SK-N-SH (cell line): ENCODE measurements at regions not wholly inside any gene's neighbourhood (a gene's known extent, or its start where the extent isn't known, plus 50 kb on each side); places are given as distances from the start of the nearest gene placed in this dataset.

Experiments
- CTCF ChIA-PET: fragments of 300-600, 350-600 bp; formaldehyde crosslinking; extraction: SDS; loops from one replicate; lab custom pipeline; 2021; lab: Yijun Ruan, JAX
- POLR2A ChIA-PET: fragments of 350-600 bp; sonication (Branson Sonifier 250); formaldehyde crosslinking; extraction: SDS; loops from one replicate; lab custom pipeline; 2020; ENCODE audit warnings: antibody characterized with exemption, inconsistent platforms; lab: Yijun Ruan, JAX
- DNase-seq: peaks from one replicate; pipeline ENCODE4 v3.0.0; 2012
- H2AFZ ChIP-seq: fragments of 200-600 bp; sonication (generic); 2 replicates; pipeline ENCODE4 v1.8.1; 2016; ENCODE audit warnings: antibody characterized with exemption, mild to moderate bottlenecking, low read depth
- H3F3A ChIP-seq: fragments of 200-600 bp; sonication (generic); replicated peaks from 2 replicates; pipeline ENCODE3; 2016; ENCODE audit warnings: antibody characterized with exemption, mild to moderate bottlenecking; ENCODE audit not compliant: insufficient read depth
- H3K27ac ChIP-seq, 2 experiments: fragments of 200-500 bp in 1 of 2; fragments of 200-600 bp in 1 of 2; sonication (Bioruptor generic) in 1 of 2; sonication (generic), shearing (Covaris generic) in 1 of 2; 2 replicates each; pipeline versions ENCODE4 v1.5.1 to v1.6.1; 2014 to 2016; ENCODE audit warnings: low read depth in 2 of 2, inconsistent platforms in 1 of 2, low read length in 1 of 2, mild to moderate bottlenecking in 1 of 2, mixed read lengths in 1 of 2
- H3K27me3 ChIP-seq: fragments of 200-600 bp; sonication (generic), shearing (Covaris generic); 2 replicates; pipeline ENCODE4 v1.6.1; 2016; ENCODE audit warnings: mixed run types; ENCODE audit not compliant: insufficient read depth
- H3K36me3 ChIP-seq, 2 experiments: fragments of 200-500 bp in 1 of 2; fragments of 200-600 bp in 1 of 2; sonication (Bioruptor generic) in 1 of 2; sonication (generic) in 1 of 2; replicated peaks in 1 of 2; 2 replicates each; pipeline versions ENCODE3 to v1.5.1; 2014 to 2016; ENCODE audit warnings: low read length in 1 of 2, mild to moderate bottlenecking in 1 of 2; ENCODE audit not compliant: insufficient read depth in 2 of 2, control insufficient read depth in 1 of 2
- H3K4me1 ChIP-seq, 2 experiments: fragments of 200-500 bp in 1 of 2; fragments of 200-600 bp in 1 of 2; sonication (Bioruptor generic) in 1 of 2; sonication (generic), shearing (Covaris generic) in 1 of 2; 2 replicates each; pipeline versions ENCODE4 v1.5.1 to v1.6.1; 2014 to 2016; ENCODE audit warnings: low read depth in 1 of 2, low read length in 1 of 2, mixed run types in 1 of 2; ENCODE audit not compliant: insufficient read depth in 2 of 2, control insufficient read depth in 1 of 2
- H3K4me2 ChIP-seq: fragments of 200-600 bp; sonication (generic), shearing (Covaris generic); 2 replicates; pipeline ENCODE4 v1.6.1; 2017; ENCODE audit warnings: mixed run types
- H3K4me3 ChIP-seq, 2 experiments: fragments of 200-500 bp in 1 of 2; fragments of 200-600 bp in 1 of 2; sonication (Bioruptor generic) in 1 of 2; sonication (generic), shearing (Covaris generic) in 1 of 2; 2 replicates each; pipeline versions ENCODE4 v1.5.1 to v1.8.1; 2014 to 2016; ENCODE audit warnings: low read depth in 2 of 2, inconsistent platforms in 1 of 2, low read length in 1 of 2, mild to moderate bottlenecking in 1 of 2, mixed read lengths in 1 of 2, moderate library complexity in 1 of 2
- H3K79me2 ChIP-seq: fragments of 200-600 bp; sonication (generic); 2 replicates; pipeline ENCODE4 v1.8.1; 2017; ENCODE audit warnings: mild to moderate bottlenecking; ENCODE audit not compliant: insufficient read depth
- H3K9ac ChIP-seq: fragments of 200-600 bp; sonication (generic); 2 replicates; pipeline ENCODE4 v1.6.1; 2017; ENCODE audit warnings: mixed run types
- H3K9me2 ChIP-seq: fragments of 200-600 bp; sonication (generic); 2 replicates; pipeline ENCODE4 v1.6.1; 2017; ENCODE audit warnings: mixed run types
- H3K9me3 ChIP-seq: fragments of 200-600 bp; sonication (generic); 2 replicates; pipeline ENCODE4 v1.6.1; 2017; ENCODE audit warnings: mixed run types, mild to moderate bottlenecking, moderate library complexity
- H4K20me1 ChIP-seq: fragments of 200-600 bp; sonication (generic); 2 replicates; pipeline ENCODE4 v1.6.1; 2017; ENCODE audit warnings: mild to moderate bottlenecking, mixed run types; ENCODE audit not compliant: insufficient read depth
- CHD2 ChIP-seq: fragments of 150-350 bp; IDR thresholded peaks from 2 replicates; pipeline ENCODE4 v1.6.1; 2018; ENCODE audit warnings: low read length; ENCODE audit not compliant: partially characterized antibody
- ELF1 ChIP-seq: IDR thresholded peaks from 2 replicates; pipeline ENCODE4 v1.4.0; 2012
- EZH2phosphoT487 ChIP-seq: fragments of 200-600 bp; sonication (generic); IDR thresholded peaks from 2 replicates; pipeline ENCODE4 v1.6.1; 2017; ENCODE audit warnings: low read depth, mixed run types, mild to moderate bottlenecking, antibody characterized with exemption, moderate library complexity, borderline replicate concordance
- FOXJ3 ChIP-seq: sonication (generic); formaldehyde crosslinking; IDR thresholded peaks from 2 replicates; pipeline ENCODE4 v1.5.1; 2020; ENCODE audit warnings: mild to moderate bottlenecking, missing genetic modification reagents
- GABPA ChIP-seq: IDR thresholded peaks from 2 replicates; pipeline ENCODE4 v1.4.0; 2012; ENCODE audit warnings: low read depth, mild to moderate bottlenecking
- GATA2 ChIP-seq: sonication (generic); formaldehyde crosslinking; IDR thresholded peaks from 2 replicates; pipeline ENCODE4 v1.5.0; 2020; ENCODE audit warnings: mild to moderate bottlenecking, missing genetic modification reagents
- JUND ChIP-seq: IDR thresholded peaks from 2 replicates; pipeline ENCODE4 v1.4.0; 2012
- MAX ChIP-seq: IDR thresholded peaks from 2 replicates; pipeline ENCODE4 v1.4.0; 2012; ENCODE audit warnings: low read depth
- MXI1 ChIP-seq: IDR thresholded peaks from 2 replicates; pipeline ENCODE4 v1.6.1; 2012; ENCODE audit warnings: mild to moderate bottlenecking, low read depth, low read length, improper control_type of control experiment
- NFIC ChIP-seq: IDR thresholded peaks from 2 replicates; pipeline ENCODE4 v1.4.0; 2012; ENCODE audit warnings: borderline replicate concordance
- POLR2AphosphoS5 ChIP-seq: IDR thresholded peaks from 2 replicates; pipeline ENCODE4 v1.6.1; 2012; ENCODE audit warnings: low read depth, low read length
- RCOR1 ChIP-seq: fragments of 150-350 bp; IDR thresholded peaks from 2 replicates; pipeline ENCODE4 v1.6.1; 2017; ENCODE audit warnings: antibody characterized with exemption, low read length
- RFX5 ChIP-seq: IDR thresholded peaks from 2 replicates; pipeline ENCODE4 v1.6.1; 2012; ENCODE audit warnings: mild to moderate bottlenecking, improper control_type of control experiment, low read length
- RXRA ChIP-seq: IDR thresholded peaks from 2 replicates; pipeline ENCODE4 v1.4.0; 2012; ENCODE audit warnings: low read depth, mild to moderate bottlenecking, borderline replicate concordance
- SIN3A ChIP-seq: IDR thresholded peaks from 2 replicates; pipeline ENCODE4 v1.6.1; 2012; ENCODE audit warnings: low read depth, mild to moderate bottlenecking, low read length, moderate library complexity, borderline replicate concordance
- TCF12 ChIP-seq: IDR thresholded peaks from 2 replicates; pipeline ENCODE4 v1.4.0; 2012
- TEAD4 ChIP-seq: IDR thresholded peaks from 2 replicates; pipeline ENCODE4 v1.4.0; 2012; ENCODE audit warnings: mild to moderate bottlenecking, borderline replicate concordance; ENCODE audit not compliant: insufficient read depth
- USF2 ChIP-seq: fragments of 150-350 bp; IDR thresholded peaks from 2 replicates; pipeline ENCODE4 v1.6.1; 2017; ENCODE audit warnings: antibody characterized with exemption, low read length, low read depth, borderline replicate concordance
- ZBTB33 ChIP-seq: IDR thresholded peaks from 2 replicates; pipeline ENCODE4 v1.4.0; 2012; ENCODE audit warnings: low read depth, borderline replicate concordance
- WGBS: methylation state at CpG from one replicate; pipeline ENCODE4 v1.1.6; 2017; ENCODE audit warnings: low lambda C conversion rate; 5-methylcytosine and 5-hydroxymethylcytosine counted together
- TF ChIP-seq, protein P1 (sequence below): fragments of 200-600 bp; sonication (generic); IDR thresholded peaks from 2 replicates; pipeline ENCODE4 v1.6.1; 2017; ENCODE audit warnings: antibody characterized with exemption, mild to moderate bottlenecking, moderate library complexity
- TF ChIP-seq, protein P2 (sequence below): IDR thresholded peaks from 2 replicates; pipeline ENCODE4 v1.4.0; 2012; ENCODE audit warnings: low read depth, borderline replicate concordance

GRCh38 chr5:6188976-6189375 lies 189.4 kb downstream of the MED10 start:
- TF ChIP-seq CHD2 (no peak), NFIC (no peak), RXRA (no peak), ELF1 (no peak), SIN3A (no peak), POLR2AphosphoS5 (no peak), GABPA (no peak), USF2 (no peak)
- TF ChIP-seq, protein P1, sequence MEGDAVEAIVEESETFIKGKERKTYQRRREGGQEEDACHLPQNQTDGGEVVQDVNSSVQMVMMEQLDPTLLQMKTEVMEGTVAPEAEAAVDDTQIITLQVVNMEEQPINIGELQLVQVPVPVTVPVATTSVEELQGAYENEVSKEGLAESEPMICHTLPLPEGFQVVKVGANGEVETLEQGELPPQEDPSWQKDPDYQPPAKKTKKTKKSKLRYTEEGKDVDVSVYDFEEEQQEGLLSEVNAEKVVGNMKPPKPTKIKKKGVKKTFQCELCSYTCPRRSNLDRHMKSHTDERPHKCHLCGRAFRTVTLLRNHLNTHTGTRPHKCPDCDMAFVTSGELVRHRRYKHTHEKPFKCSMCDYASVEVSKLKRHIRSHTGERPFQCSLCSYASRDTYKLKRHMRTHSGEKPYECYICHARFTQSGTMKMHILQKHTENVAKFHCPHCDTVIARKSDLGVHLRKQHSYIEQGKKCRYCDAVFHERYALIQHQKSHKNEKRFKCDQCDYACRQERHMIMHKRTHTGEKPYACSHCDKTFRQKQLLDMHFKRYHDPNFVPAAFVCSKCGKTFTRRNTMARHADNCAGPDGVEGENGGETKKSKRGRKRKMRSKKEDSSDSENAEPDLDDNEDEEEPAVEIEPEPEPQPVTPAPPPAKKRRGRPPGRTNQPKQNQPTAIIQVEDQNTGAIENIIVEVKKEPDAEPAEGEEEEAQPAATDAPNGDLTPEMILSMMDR, result no peak
- TF ChIP-seq, protein P2, sequence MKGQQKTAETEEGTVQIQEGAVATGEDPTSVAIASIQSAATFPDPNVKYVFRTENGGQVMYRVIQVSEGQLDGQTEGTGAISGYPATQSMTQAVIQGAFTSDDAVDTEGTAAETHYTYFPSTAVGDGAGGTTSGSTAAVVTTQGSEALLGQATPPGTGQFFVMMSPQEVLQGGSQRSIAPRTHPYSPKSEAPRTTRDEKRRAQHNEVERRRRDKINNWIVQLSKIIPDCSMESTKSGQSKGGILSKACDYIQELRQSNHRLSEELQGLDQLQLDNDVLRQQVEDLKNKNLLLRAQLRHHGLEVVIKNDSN, result no peak
- Histone ChIP-seq H3K36me3 (no peaks in the 10 kb centered on the region), H3K9me3 (no peaks in the 10 kb centered on the region), H3K27me3 (no peaks in the 10 kb centered on the region), H3F3A (no peaks in the 10 kb centered on the region), H3K4me2 (no peak overlapping the region), H3K4me3 (no peak overlapping the region), H3K9ac (no peak overlapping the region), H3K4me1 (peaks cover 0 to 3% of the 10 kb centered on the region in 2 experiments; a peak in 1 of 4 replicates), H3K27ac (no peak overlapping the region), H2AFZ (no peak overlapping the region), H4K20me1 (no peaks in the 10 kb centered on the region), H3K79me2 (no peaks in the 10 kb centered on the region), H3K9me2 (no peaks in the 10 kb centered on the region)
- POLR2A ChIA-PET, result no interaction called here
- 54% methylated on average over 8 of the region's 8 CpGs for WGBS
- DNase-seq, result no peak
- CTCF ChIA-PET, result no interaction called here

DNA sequence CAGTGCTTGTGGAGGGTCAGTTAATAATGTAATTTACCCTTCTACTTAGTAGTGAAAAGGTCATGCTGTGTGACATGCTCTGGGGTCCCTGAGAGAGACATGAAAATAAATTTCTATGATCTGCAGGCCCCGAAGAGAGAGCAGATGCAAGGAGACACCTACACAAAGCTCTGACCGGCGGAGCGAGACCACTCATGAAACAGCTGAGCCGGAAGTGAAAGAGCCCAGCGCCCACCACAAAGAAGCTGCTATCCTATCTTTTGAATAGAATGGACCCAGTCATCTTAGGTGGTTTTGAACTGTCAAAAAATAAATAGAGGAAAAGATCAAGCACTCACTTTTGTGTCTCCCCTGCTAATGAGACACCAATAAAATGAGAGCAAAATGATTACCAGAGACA lies 190.0 kb downstream of the MED10 start:
- CTCF ChIA-PET, result no interaction called here
- WGBS, result 65% methylated on average over 6 of the region's 6 CpGs
- TF ChIP-seq ZBTB33 (no peak), ELF1 (no peak), FOXJ3 (CRISPR knock-in tag) (no peak), TCF12 (no peak), MXI1 (no peak), NFIC (no peak), POLR2AphosphoS5 (no peak), CHD2 (no peak), TEAD4 (no peak), USF2 (no peak), RFX5 (no peak), GATA2 (no peak), RCOR1 (no peak), GABPA (no peak), MAX (no peak), EZH2phosphoT487 (no peak), JUND (no peak)
- TF ChIP-seq, protein P2, result no peak

More for the DNA sequence above, 190.0 kb downstream of the MED10 start:
- H3K27ac ChIP-seq, result no peak overlapping the region
- no peaks in the 10 kb centered on the region for H4K20me1 ChIP-seq
- H3K4me1 ChIP-seq, result peaks cover 0 to 2% of the 10 kb centered on the region in 2 experiments; a peak in 1 of 4 replicates
- no peak for DNase-seq
- no peak overlapping the region for H3K4me3 ChIP-seq
- POLR2A ChIA-PET, result no interaction called here
- H3F3A ChIP-seq, result no peaks in the 10 kb centered on the region
- no peak overlapping the region for H3K9ac ChIP-seq
- no peaks in the 10 kb centered on the region for H3K9me3 ChIP-seq
- no peaks in the 10 kb centered on the region for H3K36me3 ChIP-seq
- no peak overlapping the region for H3K4me2 ChIP-seq
- H2AFZ ChIP-seq, result no peak overlapping the region
- no peaks in the 10 kb centered on the region for H3K27me3 ChIP-seq
- H3K79me2 ChIP-seq, result no peaks in the 10 kb centered on the region
- H3K9me2 ChIP-seq, result no peaks in the 10 kb centered on the region
